ENCODE measurements at regions not wholly inside any gene's neighbourhood (a gene's known extent, or its start where the extent isn't known, plus 50 kb on each side); places are given as distances from the start of the nearest gene placed in this dataset.

DNA sequence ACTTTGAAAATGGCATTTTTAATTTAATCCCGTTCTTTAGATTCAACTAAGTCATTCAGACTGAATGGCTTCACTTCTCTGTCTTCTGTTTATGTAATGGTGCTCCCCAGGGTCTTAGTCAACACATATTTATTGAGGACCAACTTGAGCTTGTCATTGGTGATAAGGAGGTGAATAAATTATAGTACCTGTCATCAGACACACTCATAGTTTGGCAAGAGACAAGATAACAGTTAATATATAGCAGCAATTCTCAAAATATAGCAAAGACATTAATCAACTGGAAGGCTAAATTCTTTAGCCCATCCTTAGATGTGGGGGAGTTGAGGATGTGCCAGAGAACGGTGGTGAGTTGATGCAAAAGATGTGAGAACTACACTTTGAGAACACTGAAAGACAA lies 78.4 kb downstream of the MACIR start:
- TF ChIP-seq CTCF (IDR thresholded peaks at IDR 0.05) (no peak), POLR2A (IDR thresholded peaks at IDR 0.05) (no peak), EP300 (IDR thresholded peaks at IDR 0.05) (no peak)
